ENCODE measurements at regions not wholly inside any gene's neighbourhood (a gene's known extent, or its start where the extent isn't known, plus 50 kb on each side); places are given as distances from the start of the nearest gene placed in this dataset.

GRCh38 chr12:64998371-64999147 is 122.5 kb downstream of the WIF1 start:
- DNase-seq (ENCODE audit: low read depth in 4 of 4, low spot score in 3 of 4): no peak

GRCh38 chr12:64999148-64999425 is 122.0 kb downstream of the WIF1 start:
- DNase-seq (ENCODE audit: low read depth in 4 of 4, low spot score in 3 of 4): no peak

Data from right renal pelvis (tissue), 4 donors.